Stimulated activated naive CD8-positive, alpha-beta T cell treated with anti-CD3 and anti-CD28 coated beads, Interleukin-15, Interleukin-2, amounts not matched to agents 100 U/mL and 50 U/mL, for 24 hours (primary cell): ENCODE measurements at regions not wholly inside any gene's neighbourhood (a gene's known extent, or its start where the extent isn't known, plus 50 kb on each side); places are given as distances from the start of the nearest gene placed in this dataset.

Experiments used
- ATAC-seq: fragments of 150-1000 bp; cut with Tn5 transposase; one replicate; pipeline ENCODE4 v1.10.0; 2021
- DNase-seq: peaks from one replicate; pipeline ENCODE4 v3.0.0; 2021

GRCh38 chrX:139120760-139121159 is 409.2 kb upstream of the FGF13 start:
- ATAC-seq (no peak), DNase-seq (no peak)

- ATAC-seq = no peak
- DNase-seq = no peak
Measured at GRCh38 chrX:139113708-139114107, 402.2 kb upstream of the FGF13 start.

- DNase-seq = no peak
- ATAC-seq = no peak
Measured at GRCh38 chrX:139112432-139112831, 400.9 kb upstream of the FGF13 start.

GRCh38 chrX:139106069-139106468 is 394.6 kb upstream of the FGF13 start:
- no peak for ATAC-seq
- DNase-seq = no peak

GRCh38 chrX:139094671-139095592 is 383.4 kb upstream of the FGF13 start:
- DNase-seq = no peak
- no peak for ATAC-seq

GRCh38 chrX:139093201-139093600 is 381.7 kb upstream of the FGF13 start:
- DNase-seq (no peak), ATAC-seq (no peak)

- ATAC-seq (no peak), DNase-seq (no peak)
Measured at GRCh38 chrX:139091878-139092277, 380.4 kb upstream of the FGF13 start.

- DNase-seq (no peak), ATAC-seq (no peak)
Measured at GRCh38 chrX:139091066-139091465, 379.5 kb upstream of the FGF13 start.

GRCh38 chrX:139086246-139086645 is 374.7 kb upstream of the FGF13 start:
- ATAC-seq (no peak), DNase-seq (no peak)

GRCh38 chrX:139085404-139085803 is 373.9 kb upstream of the FGF13 start:
- DNase-seq = no peak
- ATAC-seq = no peak

GRCh38 chrX:139083191-139083590 is 371.7 kb upstream of the FGF13 start:
- DNase-seq (no peak), ATAC-seq (no peak)

GRCh38 chrX:139081965-139082364 is 370.4 kb upstream of the FGF13 start:
- DNase-seq = no peak
- ATAC-seq = no peak

GRCh38 chrX:139079789-139080188 is 368.3 kb upstream of the FGF13 start:
- ATAC-seq = no peak

GRCh38 chrX:139078761-139079280 is 367.3 kb upstream of the FGF13 start:
- no peak for DNase-seq
- no peak for ATAC-seq

More at GRCh38 chrX:139079789-139080188, 368.3 kb upstream of the FGF13 start:
- DNase-seq = no peak

GRCh38 chrX:139078342-139078741 is 366.8 kb upstream of the FGF13 start:
- no peak for ATAC-seq
- DNase-seq = no peak

- no peak for DNase-seq
- ATAC-seq = no peak
Measured at GRCh38 chrX:139077281-139078250, 366.0 kb upstream of the FGF13 start.

GRCh38 chrX:139063364-139063763 is 351.8 kb upstream of the FGF13 start:
- no peak for DNase-seq
- ATAC-seq = no peak

GRCh38 chrX:139058831-139059495 is 347.4 kb upstream of the FGF13 start:
- DNase-seq = no peak
- no peak for ATAC-seq

GRCh38 chrX:139052461-139052860 is 340.9 kb upstream of the FGF13 start:
- DNase-seq (no peak), ATAC-seq (no peak)

- ATAC-seq = no peak
- no peak for DNase-seq
Measured at GRCh38 chrX:139049465-139049864, 337.9 kb upstream of the FGF13 start.

GRCh38 chrX:139044680-139045079 is 333.2 kb upstream of the FGF13 start:
- ATAC-seq (no peak), DNase-seq (no peak)

- ATAC-seq (no peak), DNase-seq (no peak)
Measured at GRCh38 chrX:139039041-139039440, 327.5 kb upstream of the FGF13 start.
